DND-41 (cell line): ENCODE measurements at regions not wholly inside any gene's neighbourhood (a gene's known extent, or its start where the extent isn't known, plus 50 kb on each side); places are given as distances from the start of the nearest gene placed in this dataset.

ENCODE experiments used
- ATAC-seq: fragments of 200-7000 bp; cut with Tn5 transposase; 3 replicates; pipeline ENCODE4 v1.9.1; 2021; ENCODE audit warnings: low read depth; ENCODE audit not compliant: insufficient read depth
- DNase-seq: peaks from one replicate; pipeline ENCODE4 v3.0.0-alpha.2; 2020
- H2AFZ ChIP-seq: 2 replicates; pipeline ENCODE4 v1.6.0; 2012; ENCODE audit warnings: low read depth, low read length
- H3K27ac ChIP-seq: 2 replicates; pipeline ENCODE4 v1.5.1; 2012; ENCODE audit warnings: low read length, inconsistent platforms
- H3K27me3 ChIP-seq: fragments of 200-600 bp; sonication (generic); 2 replicates; pipeline ENCODE4 v1.6.0; 2012; ENCODE audit warnings: low read length, mild to moderate bottlenecking, inconsistent platforms; ENCODE audit not compliant: insufficient read depth, poor library complexity
- H3K36me3 ChIP-seq: 2 replicates; pipeline ENCODE4 v1.5.1; 2012; ENCODE audit warnings: low read length, inconsistent platforms; ENCODE audit not compliant: insufficient read depth
- H3K4me1 ChIP-seq: 2 replicates; pipeline ENCODE4 v1.5.1; 2012; ENCODE audit warnings: mild to moderate bottlenecking, low read length; ENCODE audit not compliant: insufficient read depth
- H3K4me2 ChIP-seq: 2 replicates; pipeline ENCODE4 v1.6.0; 2012; ENCODE audit warnings: mild to moderate bottlenecking, moderate library complexity, low read length, inconsistent platforms; ENCODE audit not compliant: insufficient read depth
- H3K4me3 ChIP-seq, 2 experiments: fragments of 200-600 bp in 1 of 2; shearing (Covaris generic) in 1 of 2; 2 replicates each; pipeline ENCODE4 v1.5.1; 2012 to 2016; ENCODE audit warnings: inconsistent platforms in 2 of 2, low read length in 2 of 2, mild to moderate bottlenecking in 2 of 2, low read depth in 1 of 2, moderate library complexity in 1 of 2
- H3K79me2 ChIP-seq: 2 replicates; pipeline ENCODE4 v1.6.0; 2012; ENCODE audit warnings: low read length, inconsistent platforms; ENCODE audit not compliant: insufficient read depth
- H3K9ac ChIP-seq: 2 replicates; pipeline ENCODE4 v1.6.0; 2012; ENCODE audit warnings: low read depth, mild to moderate bottlenecking, inconsistent platforms, low read length, moderate library complexity
- H3K9me3 ChIP-seq: 2 replicates; pipeline ENCODE4 v1.5.1; 2012; ENCODE audit warnings: low read length, moderate library complexity, mild to moderate bottlenecking, inconsistent platforms; ENCODE audit not compliant: insufficient read depth, severe bottlenecking
- H4K20me1 ChIP-seq: 2 replicates; pipeline ENCODE4 v1.6.0; 2012; ENCODE audit warnings: low read length; ENCODE audit not compliant: insufficient read depth
- EZH2 ChIP-seq: IDR thresholded peaks from 3 replicates; pipeline ENCODE4 v1.6.1; 2012; ENCODE audit warnings: borderline replicate concordance, low read depth, mild to moderate bottlenecking, moderate library complexity, low read length, inconsistent platforms; ENCODE audit not compliant: severe bottlenecking
- TF ChIP-seq, protein P1 (sequence below): IDR thresholded peaks from 2 replicates; pipeline ENCODE4 v1.5.1; 2012; ENCODE audit warnings: borderline replicate concordance, low read length, moderate library complexity, mild to moderate bottlenecking; ENCODE audit not compliant: poor library complexity, severe bottlenecking; ENCODE audit errors: extremely low read depth

DNA sequence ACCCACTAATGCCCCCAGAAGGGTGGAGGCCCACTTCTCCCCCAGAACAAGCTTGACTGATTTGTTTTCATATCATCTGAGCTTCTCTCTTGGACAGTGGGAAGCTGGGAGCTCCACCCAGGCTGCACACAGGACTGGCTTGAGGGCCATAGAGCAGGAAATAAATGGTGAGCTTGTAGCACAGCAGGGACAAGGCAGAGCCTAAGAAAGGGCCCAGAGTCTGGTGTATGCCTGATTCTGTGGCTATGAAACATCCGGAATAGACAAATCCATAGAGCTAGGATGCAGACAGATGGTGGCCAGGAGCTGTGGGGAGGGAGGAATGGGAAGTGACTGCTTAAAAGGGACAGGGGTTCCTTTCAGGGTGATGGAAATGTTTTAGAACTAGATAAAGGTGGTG, 79.0 kb downstream of the ARL6IP4 start:
- Histone ChIP-seq H4K20me1 (no peaks in the 10 kb centered on the region; the same call in 1 of the 2 replicates), H3K9me3 (no peaks in the 10 kb centered on the region), H3K4me2 (no peak overlapping the region), H3K79me2 (no peaks in the 10 kb centered on the region), H3K27ac (no peak overlapping the region), H2AFZ (no peak overlapping the region), H3K4me3 (no peak overlapping the region), H3K4me1 (no peaks in the 10 kb centered on the region), H3K9ac (no peak overlapping the region), H3K36me3 (no peaks in the 10 kb centered on the region), H3K27me3 (no peaks in the 10 kb centered on the region)
- no peak for ATAC-seq
- TF ChIP-seq EZH2, result no peak
- TF ChIP-seq, protein P1, sequence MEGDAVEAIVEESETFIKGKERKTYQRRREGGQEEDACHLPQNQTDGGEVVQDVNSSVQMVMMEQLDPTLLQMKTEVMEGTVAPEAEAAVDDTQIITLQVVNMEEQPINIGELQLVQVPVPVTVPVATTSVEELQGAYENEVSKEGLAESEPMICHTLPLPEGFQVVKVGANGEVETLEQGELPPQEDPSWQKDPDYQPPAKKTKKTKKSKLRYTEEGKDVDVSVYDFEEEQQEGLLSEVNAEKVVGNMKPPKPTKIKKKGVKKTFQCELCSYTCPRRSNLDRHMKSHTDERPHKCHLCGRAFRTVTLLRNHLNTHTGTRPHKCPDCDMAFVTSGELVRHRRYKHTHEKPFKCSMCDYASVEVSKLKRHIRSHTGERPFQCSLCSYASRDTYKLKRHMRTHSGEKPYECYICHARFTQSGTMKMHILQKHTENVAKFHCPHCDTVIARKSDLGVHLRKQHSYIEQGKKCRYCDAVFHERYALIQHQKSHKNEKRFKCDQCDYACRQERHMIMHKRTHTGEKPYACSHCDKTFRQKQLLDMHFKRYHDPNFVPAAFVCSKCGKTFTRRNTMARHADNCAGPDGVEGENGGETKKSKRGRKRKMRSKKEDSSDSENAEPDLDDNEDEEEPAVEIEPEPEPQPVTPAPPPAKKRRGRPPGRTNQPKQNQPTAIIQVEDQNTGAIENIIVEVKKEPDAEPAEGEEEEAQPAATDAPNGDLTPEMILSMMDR, result no peak
- DNase-seq, result no peak

DNA sequence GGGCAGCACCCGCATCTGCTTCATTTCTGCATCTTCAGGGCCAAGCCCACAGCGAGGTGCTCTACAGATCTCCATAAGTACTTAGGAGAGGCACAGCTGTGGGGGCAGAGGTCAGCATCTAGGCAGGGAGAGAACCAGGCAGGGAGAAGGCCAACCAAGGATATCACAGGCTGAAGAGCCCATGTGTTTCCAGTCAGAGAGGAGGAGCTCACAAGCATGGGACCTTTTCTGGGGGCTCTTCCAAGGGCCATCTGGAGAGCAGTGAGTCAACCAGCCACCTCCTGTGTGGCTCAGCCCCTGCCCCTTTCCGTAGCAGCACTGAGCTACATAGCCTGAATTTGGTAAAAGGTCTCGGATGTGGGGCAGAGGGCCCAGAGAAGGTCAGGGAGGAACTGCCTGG, 78.5 kb downstream of the ARL6IP4 start:
- H3K4me1 ChIP-seq, result no peaks in the 10 kb centered on the region
- no peak overlapping the region for H3K27ac ChIP-seq
- H4K20me1 ChIP-seq, result no peaks in the 10 kb centered on the region
- H3K79me2 ChIP-seq, result no peaks in the 10 kb centered on the region
- no peak overlapping the region for H3K4me3 ChIP-seq
- H3K27me3 ChIP-seq, result no peaks in the 10 kb centered on the region
- ATAC-seq, result no peak
- no peaks in the 10 kb centered on the region for H3K36me3 ChIP-seq
- TF ChIP-seq EZH2, result no peak
- TF ChIP-seq, protein P1, result no peak
- DNase-seq, result no peak
- no peak overlapping the region for H3K4me2 ChIP-seq
- no peak overlapping the region for H3K9ac ChIP-seq
- no peak overlapping the region for H2AFZ ChIP-seq
- H3K9me3 ChIP-seq, result no peaks in the 10 kb centered on the region

DNA sequence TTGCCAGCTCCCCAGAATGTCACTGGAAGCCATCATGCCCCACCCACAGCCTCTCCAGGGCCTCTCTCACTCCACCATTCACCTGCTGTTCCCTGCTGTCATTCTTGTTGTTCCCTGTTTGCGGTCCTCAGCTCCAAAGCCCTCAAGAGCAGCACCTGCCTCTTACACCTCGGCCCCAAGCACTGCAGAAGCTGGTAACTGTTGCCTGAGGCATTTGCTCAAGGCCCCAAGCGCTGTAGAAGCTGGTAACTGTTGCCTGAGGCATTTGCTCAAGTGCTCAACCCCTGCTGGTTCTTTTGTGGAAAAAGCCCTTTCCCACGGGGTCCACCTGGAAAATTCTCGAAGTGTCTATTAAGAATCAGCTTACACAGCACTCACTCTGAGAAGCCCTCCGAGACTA, 78.0 kb downstream of the ARL6IP4 start:
- Histone ChIP-seq H3K4me2 (no peak overlapping the region), H4K20me1 (no peaks in the 10 kb centered on the region)

More for the DNA sequence above, 78.0 kb downstream of the ARL6IP4 start:
- Histone ChIP-seq H3K9ac (no peak overlapping the region), H3K4me3 (no peak overlapping the region), H3K27ac (no peak overlapping the region), H3K79me2 (no peaks in the 10 kb centered on the region), H2AFZ (no peak overlapping the region), H3K4me1 (no peaks in the 10 kb centered on the region), H3K27me3 (no peaks in the 10 kb centered on the region), H3K36me3 (no peaks in the 10 kb centered on the region), H3K9me3 (no peaks in the 10 kb centered on the region)
- ATAC-seq (no peak), DNase-seq (no peak)
- TF ChIP-seq, protein P1, result no peak
- no peak for TF ChIP-seq EZH2
